SK-N-SH (cell line): ENCODE measurements at regions not wholly inside any gene's neighbourhood (a gene's known extent, or its start where the extent isn't known, plus 50 kb on each side); places are given as distances from the start of the nearest gene placed in this dataset.

Source experiments
- CTCF ChIA-PET: fragments of 300-600, 350-600 bp; formaldehyde crosslinking; extraction: SDS; loops from one replicate; lab custom pipeline; 2021; lab: Yijun Ruan, JAX
- POLR2A ChIA-PET: fragments of 350-600 bp; sonication (Branson Sonifier 250); formaldehyde crosslinking; extraction: SDS; loops from one replicate; lab custom pipeline; 2020; ENCODE audit warnings: antibody characterized with exemption, inconsistent platforms; lab: Yijun Ruan, JAX
- DNase-seq: peaks from one replicate; pipeline ENCODE4 v3.0.0; 2012
- H2AFZ ChIP-seq: fragments of 200-600 bp; sonication (generic); 2 replicates; pipeline ENCODE4 v1.8.1; 2016; ENCODE audit warnings: antibody characterized with exemption, mild to moderate bottlenecking, low read depth
- H3F3A ChIP-seq: fragments of 200-600 bp; sonication (generic); replicated peaks from 2 replicates; pipeline ENCODE3; 2016; ENCODE audit warnings: antibody characterized with exemption, mild to moderate bottlenecking; ENCODE audit not compliant: insufficient read depth
- H3K27ac ChIP-seq, 2 experiments: fragments of 200-500 bp in 1 of 2; fragments of 200-600 bp in 1 of 2; sonication (Bioruptor generic) in 1 of 2; sonication (generic), shearing (Covaris generic) in 1 of 2; 2 replicates each; pipeline versions ENCODE4 v1.5.1 to v1.6.1; 2014 to 2016; ENCODE audit warnings: low read depth in 2 of 2, inconsistent platforms in 1 of 2, low read length in 1 of 2, mild to moderate bottlenecking in 1 of 2, mixed read lengths in 1 of 2
- H3K27me3 ChIP-seq: fragments of 200-600 bp; sonication (generic), shearing (Covaris generic); 2 replicates; pipeline ENCODE4 v1.6.1; 2016; ENCODE audit warnings: mixed run types; ENCODE audit not compliant: insufficient read depth
- H3K36me3 ChIP-seq, 2 experiments: fragments of 200-500 bp in 1 of 2; fragments of 200-600 bp in 1 of 2; sonication (Bioruptor generic) in 1 of 2; sonication (generic) in 1 of 2; replicated peaks in 1 of 2; 2 replicates each; pipeline versions ENCODE3 to v1.5.1; 2014 to 2016; ENCODE audit warnings: low read length in 1 of 2, mild to moderate bottlenecking in 1 of 2; ENCODE audit not compliant: insufficient read depth in 2 of 2, control insufficient read depth in 1 of 2
- H3K4me1 ChIP-seq, 2 experiments: fragments of 200-500 bp in 1 of 2; fragments of 200-600 bp in 1 of 2; sonication (Bioruptor generic) in 1 of 2; sonication (generic), shearing (Covaris generic) in 1 of 2; 2 replicates each; pipeline versions ENCODE4 v1.5.1 to v1.6.1; 2014 to 2016; ENCODE audit warnings: low read depth in 1 of 2, low read length in 1 of 2, mixed run types in 1 of 2; ENCODE audit not compliant: insufficient read depth in 2 of 2, control insufficient read depth in 1 of 2
- H3K4me2 ChIP-seq: fragments of 200-600 bp; sonication (generic), shearing (Covaris generic); 2 replicates; pipeline ENCODE4 v1.6.1; 2017; ENCODE audit warnings: mixed run types
- H3K4me3 ChIP-seq, 2 experiments: fragments of 200-500 bp in 1 of 2; fragments of 200-600 bp in 1 of 2; sonication (Bioruptor generic) in 1 of 2; sonication (generic), shearing (Covaris generic) in 1 of 2; 2 replicates each; pipeline versions ENCODE4 v1.5.1 to v1.8.1; 2014 to 2016; ENCODE audit warnings: low read depth in 2 of 2, inconsistent platforms in 1 of 2, low read length in 1 of 2, mild to moderate bottlenecking in 1 of 2, mixed read lengths in 1 of 2, moderate library complexity in 1 of 2
- H3K79me2 ChIP-seq: fragments of 200-600 bp; sonication (generic); 2 replicates; pipeline ENCODE4 v1.8.1; 2017; ENCODE audit warnings: mild to moderate bottlenecking; ENCODE audit not compliant: insufficient read depth
- H3K9ac ChIP-seq: fragments of 200-600 bp; sonication (generic); 2 replicates; pipeline ENCODE4 v1.6.1; 2017; ENCODE audit warnings: mixed run types
- H3K9me2 ChIP-seq: fragments of 200-600 bp; sonication (generic); 2 replicates; pipeline ENCODE4 v1.6.1; 2017; ENCODE audit warnings: mixed run types
- H3K9me3 ChIP-seq: fragments of 200-600 bp; sonication (generic); 2 replicates; pipeline ENCODE4 v1.6.1; 2017; ENCODE audit warnings: mixed run types, mild to moderate bottlenecking, moderate library complexity
- H4K20me1 ChIP-seq: fragments of 200-600 bp; sonication (generic); 2 replicates; pipeline ENCODE4 v1.6.1; 2017; ENCODE audit warnings: mild to moderate bottlenecking, mixed run types; ENCODE audit not compliant: insufficient read depth
- EP300 ChIP-seq, 2 experiments: IDR thresholded peaks; 2 replicates each; pipeline versions ENCODE4 v1.4.0 to v1.6.1; 2012; ENCODE audit warnings: borderline replicate concordance in 1 of 2, low read depth in 1 of 2, low read length in 1 of 2
- GATA2 ChIP-seq: sonication (generic); formaldehyde crosslinking; IDR thresholded peaks from 2 replicates; pipeline ENCODE4 v1.5.0; 2020; ENCODE audit warnings: mild to moderate bottlenecking, missing genetic modification reagents
- MXI1 ChIP-seq: IDR thresholded peaks from 2 replicates; pipeline ENCODE4 v1.6.1; 2012; ENCODE audit warnings: mild to moderate bottlenecking, low read depth, low read length, improper control_type of control experiment
- NFIC ChIP-seq: IDR thresholded peaks from 2 replicates; pipeline ENCODE4 v1.4.0; 2012; ENCODE audit warnings: borderline replicate concordance
- POLR2AphosphoS5 ChIP-seq: IDR thresholded peaks from 2 replicates; pipeline ENCODE4 v1.6.1; 2012; ENCODE audit warnings: low read depth, low read length
- RFX5 ChIP-seq: IDR thresholded peaks from 2 replicates; pipeline ENCODE4 v1.6.1; 2012; ENCODE audit warnings: mild to moderate bottlenecking, improper control_type of control experiment, low read length
- SIN3A ChIP-seq: IDR thresholded peaks from 2 replicates; pipeline ENCODE4 v1.6.1; 2012; ENCODE audit warnings: low read depth, mild to moderate bottlenecking, low read length, moderate library complexity, borderline replicate concordance
- SMC3 ChIP-seq: IDR thresholded peaks from 2 replicates; pipeline ENCODE4 v1.6.1; 2012; ENCODE audit warnings: low read depth, low read length, improper control_type of control experiment
- YY1 ChIP-seq: IDR thresholded peaks from 2 replicates; pipeline ENCODE4 v1.4.0; 2012; ENCODE audit warnings: low read depth, mild to moderate bottlenecking
- WGBS: methylation state at CpG from one replicate; pipeline ENCODE4 v1.1.6; 2017; ENCODE audit warnings: low lambda C conversion rate; 5-methylcytosine and 5-hydroxymethylcytosine counted together
- TF ChIP-seq, protein P1 (sequence below): fragments of 200-600 bp; sonication (generic); IDR thresholded peaks from 2 replicates; pipeline ENCODE4 v1.6.1; 2017; ENCODE audit warnings: antibody characterized with exemption, mild to moderate bottlenecking, moderate library complexity

DNA sequence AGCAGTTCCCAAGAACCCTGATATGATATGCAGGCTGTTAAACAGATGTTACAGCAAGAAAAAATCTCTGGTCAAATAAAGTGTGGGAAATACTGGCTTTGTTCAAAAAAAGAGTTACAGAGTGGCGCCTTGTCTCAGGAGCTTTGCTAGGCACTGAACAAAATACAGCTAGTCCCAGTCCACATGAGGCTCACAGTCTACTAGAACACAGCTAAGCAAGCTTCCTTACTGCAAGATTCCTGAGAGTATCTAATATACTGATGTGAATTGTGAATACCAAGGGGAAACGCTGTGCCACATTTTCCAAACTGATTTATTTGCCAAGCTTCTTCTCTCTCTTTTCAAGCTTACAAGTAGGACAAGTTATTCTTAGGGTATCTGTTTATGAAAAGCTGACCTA, 188.8 kb upstream of the NABP1 start:
- 96% methylated on average over 2 of the region's 2 CpGs for WGBS

DNA sequence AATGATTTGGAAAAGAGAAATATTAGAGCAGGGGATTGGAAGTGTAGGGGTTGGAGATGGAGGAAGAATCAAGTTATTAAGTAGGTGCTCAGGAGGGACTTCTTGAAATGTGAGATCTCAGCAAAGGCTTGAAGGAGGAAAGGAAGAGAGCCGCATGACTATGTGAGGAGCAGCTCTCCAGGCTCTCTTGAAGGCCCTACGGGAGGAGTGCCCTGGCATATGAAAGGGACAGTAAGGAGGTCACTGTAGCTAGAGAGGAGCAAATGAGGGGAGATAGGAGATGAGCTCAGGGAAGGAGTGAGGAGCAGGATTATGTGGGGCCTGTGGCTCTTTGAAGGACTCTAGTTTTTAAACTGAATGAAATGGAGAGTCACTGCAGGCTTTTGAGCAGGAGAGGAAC, 181.1 kb upstream of the NABP1 start:
- no peak overlapping the region for H3K4me2 ChIP-seq
- WGBS: 100% methylated on average over 2 of the region's 2 CpGs
- TF ChIP-seq NFIC (no peak), GATA2 (CRISPR knock-in tag) (no peak), SIN3A (no peak)
- no peak overlapping the region for H3K27ac ChIP-seq
- no peak overlapping the region for H3K4me3 ChIP-seq
- no peaks in the 10 kb centered on the region for H3K9me2 ChIP-seq
- no peaks in the 10 kb centered on the region for H3K79me2 ChIP-seq
- no peak overlapping the region for H2AFZ ChIP-seq
- DNase-seq: no peak
- peaks cover 6 to 32% of the 10 kb centered on the region in 2 experiments; a peak in 2 of 4 replicates for H3K4me1 ChIP-seq
- H3K9me3 ChIP-seq: no peaks in the 10 kb centered on the region
- no peak overlapping the region for H3K9ac ChIP-seq
- no peaks in the 10 kb centered on the region for H3F3A ChIP-seq
- H3K36me3 ChIP-seq: no peaks in the 10 kb centered on the region
- ChIA-PET POLR2A (interaction anchor here (1.5 kb wide), 1 partner anchor 251 kb away, joined by 4 read pairs; the partner anchor contains the start of gene MYO1B), CTCF (interaction anchor here (1.2 to 2.2 kb wide), 3 partner anchors 10 to 278 kb away, joined by 3 to 8 read pairs (median 6); no protein-coding TSS in a partner anchor)
- no peaks in the 10 kb centered on the region for H3K27me3 ChIP-seq
- H4K20me1 ChIP-seq: no peaks in the 10 kb centered on the region

More for the DNA sequence above, 188.8 kb upstream of the NABP1 start:
- Histone ChIP-seq H3K27me3 (no peaks in the 10 kb centered on the region), H3K9me3 (no peaks in the 10 kb centered on the region), H3K36me3 (no peaks in the 10 kb centered on the region), H3K9me2 (no peaks in the 10 kb centered on the region), H3K4me2 (no peak overlapping the region), H4K20me1 (no peaks in the 10 kb centered on the region), H2AFZ (no peak overlapping the region), H3K27ac (no peak overlapping the region), H3K9ac (no peak overlapping the region), H3K79me2 (no peaks in the 10 kb centered on the region), H3K4me1 (peaks cover 2 to 6% of the 10 kb centered on the region in 2 experiments), H3F3A (peaks cover 11% of the 10 kb centered on the region), H3K4me3 (no peak overlapping the region)
- POLR2A ChIA-PET: interaction anchor here (0.7 to 1.2 kb wide), 3 partner anchors 10 to 242 kb away, joined by 3 to 5 read pairs (median 3); partner anchors contain the start of gene NABP1
- no peak for DNase-seq
- CTCF ChIA-PET: interaction anchor here (0.7 to 2.2 kb wide), 5 partner anchors 10 to 272 kb away, joined by 3 to 22 read pairs (median 3); no protein-coding TSS in a partner anchor
- TF ChIP-seq EP300 (IDR thresholded peaks at IDR 0.05; ENCODE audit: borderline replicate concordance in 1 of 2, low read depth in 1 of 2, low read length in 1 of 2) (no peak), MXI1 (no peak), SIN3A (no peak), YY1 (no peak), SMC3 (no peak), RFX5 (no peak), POLR2AphosphoS5 (no peak), GATA2 (CRISPR knock-in tag) (no peak)
- TF ChIP-seq, protein P1, sequence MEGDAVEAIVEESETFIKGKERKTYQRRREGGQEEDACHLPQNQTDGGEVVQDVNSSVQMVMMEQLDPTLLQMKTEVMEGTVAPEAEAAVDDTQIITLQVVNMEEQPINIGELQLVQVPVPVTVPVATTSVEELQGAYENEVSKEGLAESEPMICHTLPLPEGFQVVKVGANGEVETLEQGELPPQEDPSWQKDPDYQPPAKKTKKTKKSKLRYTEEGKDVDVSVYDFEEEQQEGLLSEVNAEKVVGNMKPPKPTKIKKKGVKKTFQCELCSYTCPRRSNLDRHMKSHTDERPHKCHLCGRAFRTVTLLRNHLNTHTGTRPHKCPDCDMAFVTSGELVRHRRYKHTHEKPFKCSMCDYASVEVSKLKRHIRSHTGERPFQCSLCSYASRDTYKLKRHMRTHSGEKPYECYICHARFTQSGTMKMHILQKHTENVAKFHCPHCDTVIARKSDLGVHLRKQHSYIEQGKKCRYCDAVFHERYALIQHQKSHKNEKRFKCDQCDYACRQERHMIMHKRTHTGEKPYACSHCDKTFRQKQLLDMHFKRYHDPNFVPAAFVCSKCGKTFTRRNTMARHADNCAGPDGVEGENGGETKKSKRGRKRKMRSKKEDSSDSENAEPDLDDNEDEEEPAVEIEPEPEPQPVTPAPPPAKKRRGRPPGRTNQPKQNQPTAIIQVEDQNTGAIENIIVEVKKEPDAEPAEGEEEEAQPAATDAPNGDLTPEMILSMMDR: no peak
